ENCODE measurements at regions not wholly inside any gene's neighbourhood (a gene's known extent, or its start where the extent isn't known, plus 50 kb on each side); places are given as distances from the start of the nearest gene placed in this dataset.

- Histone ChIP-seq H3K36me3 (ENCODE audit: control insufficient read depth, insufficient read depth, low read length) (no peaks in the 10 kb centered on the region), H3K4me1 (ENCODE audit: control insufficient read depth, insufficient read depth, low read length) (no peaks in the 10 kb centered on the region), H3K4me3 (ENCODE audit: low read length) (no peak overlapping the region), H3K27ac (ENCODE audit: low read length) (no peak overlapping the region), H3K27me3 (ENCODE audit: control insufficient read depth, insufficient read depth, low read length) (no peaks in the 10 kb centered on the region), H3K9me3 (ENCODE audit: control insufficient read depth, low read depth, low read length) (no peaks in the 10 kb centered on the region)
- 86% methylated on average over 2 of the region's 6 CpGs for WGBS (ENCODE audit: insufficient coverage, low lambda C conversion rate)
- DNase-seq = no peak
Measured at GRCh38 chr4:41318839-41319530, 62.3 kb downstream of the UCHL1 start.

- Histone ChIP-seq H3K9me3 (ENCODE audit: control insufficient read depth, low read depth, low read length) (no peaks in the 10 kb centered on the region), H3K27me3 (ENCODE audit: control insufficient read depth, insufficient read depth, low read length) (no peaks in the 10 kb centered on the region), H3K27ac (ENCODE audit: low read length) (no peak overlapping the region), H3K36me3 (ENCODE audit: control insufficient read depth, insufficient read depth, low read length) (no peaks in the 10 kb centered on the region), H3K4me1 (ENCODE audit: control insufficient read depth, insufficient read depth, low read length) (no peaks in the 10 kb centered on the region), H3K4me3 (ENCODE audit: low read length) (no peak overlapping the region)
- no peak for DNase-seq
- WGBS (ENCODE audit: insufficient coverage, low lambda C conversion rate) = 29% methylated on average over 1 of the region's 5 CpGs
Measured at GRCh38 chr4:41319553-41319952, 62.8 kb downstream of the UCHL1 start.

GRCh38 chr4:41320278-41320677 lies 63.5 kb downstream of the UCHL1 start:
- Histone ChIP-seq H3K27me3 (ENCODE audit: control insufficient read depth, insufficient read depth, low read length) (no peaks in the 10 kb centered on the region), H3K9me3 (ENCODE audit: control insufficient read depth, low read depth, low read length) (no peaks in the 10 kb centered on the region), H3K4me1 (ENCODE audit: control insufficient read depth, insufficient read depth, low read length) (no peaks in the 10 kb centered on the region), H3K27ac (ENCODE audit: low read length) (no peak overlapping the region), H3K36me3 (ENCODE audit: control insufficient read depth, insufficient read depth, low read length) (no peaks in the 10 kb centered on the region), H3K4me3 (ENCODE audit: low read length) (no peak overlapping the region)
- 71% methylated on average over 1 of the region's 1 CpG for WGBS (ENCODE audit: insufficient coverage, low lambda C conversion rate)
- DNase-seq = no peak

- no CpG with 5 or more reads among the region's 1 CpG for WGBS (ENCODE audit: insufficient coverage, low lambda C conversion rate)
- Histone ChIP-seq H3K27ac (ENCODE audit: low read length) (no peak overlapping the region), H3K4me1 (ENCODE audit: control insufficient read depth, insufficient read depth, low read length) (no peaks in the 10 kb centered on the region), H3K27me3 (ENCODE audit: control insufficient read depth, insufficient read depth, low read length) (no peaks in the 10 kb centered on the region), H3K36me3 (ENCODE audit: control insufficient read depth, insufficient read depth, low read length) (no peaks in the 10 kb centered on the region), H3K4me3 (ENCODE audit: low read length) (no peak overlapping the region), H3K9me3 (ENCODE audit: control insufficient read depth, low read depth, low read length) (no peaks in the 10 kb centered on the region)
- no peak for DNase-seq
Measured at GRCh38 chr4:41320786-41321185, 64.1 kb downstream of the UCHL1 start.

- no peak overlapping the region for H3K27ac ChIP-seq (ENCODE audit: low read length)
- no peak overlapping the region for H3K4me3 ChIP-seq (ENCODE audit: low read length)
- no peaks in the 10 kb centered on the region for H3K36me3 ChIP-seq (ENCODE audit: control insufficient read depth, insufficient read depth, low read length)
- no peaks in the 10 kb centered on the region for H3K4me1 ChIP-seq (ENCODE audit: control insufficient read depth, insufficient read depth, low read length)
- H3K9me3 ChIP-seq (ENCODE audit: control insufficient read depth, low read depth, low read length) = no peaks in the 10 kb centered on the region
- H3K27me3 ChIP-seq (ENCODE audit: control insufficient read depth, insufficient read depth, low read length) = no peaks in the 10 kb centered on the region
- DNase-seq = no peak
Measured at GRCh38 chr4:41321216-41321945, 64.7 kb downstream of the UCHL1 start.

- Histone ChIP-seq H3K27ac (ENCODE audit: low read length) (no peak overlapping the region), H3K4me3 (ENCODE audit: low read length) (no peak overlapping the region), H3K4me1 (ENCODE audit: control insufficient read depth, insufficient read depth, low read length) (no peaks in the 10 kb centered on the region), H3K9me3 (ENCODE audit: control insufficient read depth, low read depth, low read length) (no peaks in the 10 kb centered on the region), H3K36me3 (ENCODE audit: control insufficient read depth, insufficient read depth, low read length) (no peaks in the 10 kb centered on the region), H3K27me3 (ENCODE audit: control insufficient read depth, insufficient read depth, low read length) (no peaks in the 10 kb centered on the region)
- no peak for DNase-seq
- WGBS (ENCODE audit: insufficient coverage, low lambda C conversion rate) = 80% methylated on average over 1 of the region's 4 CpGs
Measured at GRCh38 chr4:41322617-41323016, 65.9 kb downstream of the UCHL1 start.

GRCh38 chr4:41323179-41323578 lies 66.5 kb downstream of the UCHL1 start:
- WGBS (ENCODE audit: insufficient coverage, low lambda C conversion rate) = 89% methylated on average over 1 of the region's 1 CpG
- Histone ChIP-seq H3K9me3 (ENCODE audit: control insufficient read depth, low read depth, low read length) (no peaks in the 10 kb centered on the region), H3K4me1 (ENCODE audit: control insufficient read depth, insufficient read depth, low read length) (no peaks in the 10 kb centered on the region), H3K4me3 (ENCODE audit: low read length) (no peak overlapping the region), H3K36me3 (ENCODE audit: control insufficient read depth, insufficient read depth, low read length) (no peaks in the 10 kb centered on the region), H3K27ac (ENCODE audit: low read length) (no peak overlapping the region), H3K27me3 (ENCODE audit: control insufficient read depth, insufficient read depth, low read length) (no peaks in the 10 kb centered on the region)
- DNase-seq = no peak

GRCh38 chr4:41323706-41324105 lies 67.0 kb downstream of the UCHL1 start:
- H3K27ac ChIP-seq (ENCODE audit: low read length) = no peak overlapping the region
- H3K27me3 ChIP-seq (ENCODE audit: control insufficient read depth, insufficient read depth, low read length) = no peaks in the 10 kb centered on the region
- H3K4me1 ChIP-seq (ENCODE audit: control insufficient read depth, insufficient read depth, low read length) = no peaks in the 10 kb centered on the region
- no peak overlapping the region for H3K4me3 ChIP-seq (ENCODE audit: low read length)
- H3K9me3 ChIP-seq (ENCODE audit: control insufficient read depth, low read depth, low read length) = no peaks in the 10 kb centered on the region
- no peak for DNase-seq
- no peaks in the 10 kb centered on the region for H3K36me3 ChIP-seq (ENCODE audit: control insufficient read depth, insufficient read depth, low read length)
- WGBS (ENCODE audit: insufficient coverage, low lambda C conversion rate) = no CpG with 5 or more reads among the region's 2 CpGs

GRCh38 chr4:41324861-41325260 lies 68.1 kb downstream of the UCHL1 start:
- H3K9me3 ChIP-seq (ENCODE audit: control insufficient read depth, low read depth, low read length) = no peaks in the 10 kb centered on the region
- no peaks in the 10 kb centered on the region for H3K36me3 ChIP-seq (ENCODE audit: control insufficient read depth, insufficient read depth, low read length)
- H3K4me1 ChIP-seq (ENCODE audit: control insufficient read depth, insufficient read depth, low read length) = no peaks in the 10 kb centered on the region
- H3K4me3 ChIP-seq (ENCODE audit: low read length) = no peak overlapping the region
- WGBS (ENCODE audit: insufficient coverage, low lambda C conversion rate) = no CpG with 5 or more reads among the region's 6 CpGs
- DNase-seq = no peak
- no peaks in the 10 kb centered on the region for H3K27me3 ChIP-seq (ENCODE audit: control insufficient read depth, insufficient read depth, low read length)
- no peak overlapping the region for H3K27ac ChIP-seq (ENCODE audit: low read length)

- no peak overlapping the region for H3K27ac ChIP-seq (ENCODE audit: low read length)
- no peaks in the 10 kb centered on the region for H3K36me3 ChIP-seq (ENCODE audit: control insufficient read depth, insufficient read depth, low read length)
Measured at GRCh38 chr4:41325901-41326300, 69.2 kb downstream of the UCHL1 start.

GRCh38 chr4:41326776-41327175 lies 70.0 kb downstream of the UCHL1 start:
- Histone ChIP-seq H3K27me3 (ENCODE audit: control insufficient read depth, insufficient read depth, low read length) (no peaks in the 10 kb centered on the region), H3K9me3 (ENCODE audit: control insufficient read depth, low read depth, low read length) (no peaks in the 10 kb centered on the region), H3K4me1 (ENCODE audit: control insufficient read depth, insufficient read depth, low read length) (no peaks in the 10 kb centered on the region), H3K4me3 (ENCODE audit: low read length) (no peak overlapping the region), H3K36me3 (ENCODE audit: control insufficient read depth, insufficient read depth, low read length) (no peaks in the 10 kb centered on the region), H3K27ac (ENCODE audit: low read length) (no peak overlapping the region)
- DNase-seq = no peak
- 100% methylated on average over 1 of the region's 1 CpG for WGBS (ENCODE audit: insufficient coverage, low lambda C conversion rate)

More at GRCh38 chr4:41325901-41326300, 69.2 kb downstream of the UCHL1 start:
- H3K4me3 ChIP-seq (ENCODE audit: low read length) = no peak overlapping the region
- H3K4me1 ChIP-seq (ENCODE audit: control insufficient read depth, insufficient read depth, low read length) = no peaks in the 10 kb centered on the region
- DNase-seq = no peak
- H3K27me3 ChIP-seq (ENCODE audit: control insufficient read depth, insufficient read depth, low read length) = no peaks in the 10 kb centered on the region
- no peaks in the 10 kb centered on the region for H3K9me3 ChIP-seq (ENCODE audit: control insufficient read depth, low read depth, low read length)
